OCI-LY3 (cell line): ENCODE measurements at regions not wholly inside any gene's neighbourhood (a gene's known extent, or its start where the extent isn't known, plus 50 kb on each side); places are given as distances from the start of the nearest gene placed in this dataset.

Source experiments
- H2AFZ ChIP-seq: fragments of 200-600, 300-600 bp; shearing (Covaris generic); 2 replicates; pipeline ENCODE4 v1.6.0; 2014; ENCODE audit warnings: antibody characterized with exemption, low read depth, low read length
- H3K27ac ChIP-seq: fragments of 200-600, 300-600 bp; sonication (generic); 2 replicates; pipeline ENCODE4 v1.5.1; 2014; ENCODE audit warnings: mild to moderate bottlenecking, low read length, moderate library complexity, mixed read lengths
- H3K27me3 ChIP-seq: fragments of 200-600, 300-600 bp; sonication (generic); 2 replicates; pipeline ENCODE4 v1.6.1; 2014; ENCODE audit warnings: low read depth, low read length, mixed read lengths
- H3K36me3 ChIP-seq: fragments of 200-600, 300-600 bp; sonication (generic); replicated peaks from 2 replicates; pipeline ENCODE3; 2014; ENCODE audit warnings: low read depth, low read length, mixed read lengths
- H3K4me1 ChIP-seq: fragments of 300-600, 200-600 bp; sonication (generic); 2 replicates; pipeline ENCODE4 v1.6.1; 2014; ENCODE audit warnings: low read length, mixed read lengths
- H3K4me2 ChIP-seq: fragments of 200-600, 300-600 bp; sonication (generic); 2 replicates; pipeline ENCODE4 v1.6.1; 2014; ENCODE audit warnings: low read length, mixed read lengths
- H3K4me3 ChIP-seq: fragments of 300-600, 200-600 bp; sonication (generic); 2 replicates; pipeline ENCODE4 v1.5.1; 2014; ENCODE audit warnings: antibody characterized with exemption, mild to moderate bottlenecking, low read length, moderate library complexity
- H3K79me2 ChIP-seq: fragments of 300-600, 200-600 bp; shearing (Covaris generic); 2 replicates; pipeline ENCODE4 v1.6.1; 2014; ENCODE audit warnings: mild to moderate bottlenecking, low read length, mixed read lengths
- H3K9ac ChIP-seq: fragments of 300-600, 200-600 bp; shearing (Covaris generic); 2 replicates; pipeline ENCODE4 v1.6.0; 2014; ENCODE audit warnings: mild to moderate bottlenecking, low read length, moderate library complexity
- H3K9me3 ChIP-seq: fragments of 200-600, 300-600 bp; shearing (Covaris generic); 2 replicates; pipeline ENCODE4 v1.6.1; 2014; ENCODE audit warnings: low read length, mixed read lengths; ENCODE audit not compliant: insufficient read depth
- H4K20me1 ChIP-seq: fragments of 200-600, 300-600 bp; sonication (generic); 2 replicates; pipeline ENCODE4 v1.6.1; 2016; ENCODE audit warnings: low read length, mixed read lengths; ENCODE audit not compliant: insufficient read depth
- EZH2phosphoT487 ChIP-seq: fragments of 200-600 bp; shearing (Covaris generic); IDR thresholded peaks from 2 replicates; pipeline ENCODE4 v1.6.1; 2018; ENCODE audit warnings: antibody characterized with exemption, mixed run types, low read depth
- TF ChIP-seq, protein P1 (sequence below): fragments of 200-600, 300-600 bp; sonication (generic); IDR thresholded peaks from 2 replicates; pipeline ENCODE4 v1.5.1; 2014; ENCODE audit warnings: antibody characterized with exemption, low read length, low read depth

DNA sequence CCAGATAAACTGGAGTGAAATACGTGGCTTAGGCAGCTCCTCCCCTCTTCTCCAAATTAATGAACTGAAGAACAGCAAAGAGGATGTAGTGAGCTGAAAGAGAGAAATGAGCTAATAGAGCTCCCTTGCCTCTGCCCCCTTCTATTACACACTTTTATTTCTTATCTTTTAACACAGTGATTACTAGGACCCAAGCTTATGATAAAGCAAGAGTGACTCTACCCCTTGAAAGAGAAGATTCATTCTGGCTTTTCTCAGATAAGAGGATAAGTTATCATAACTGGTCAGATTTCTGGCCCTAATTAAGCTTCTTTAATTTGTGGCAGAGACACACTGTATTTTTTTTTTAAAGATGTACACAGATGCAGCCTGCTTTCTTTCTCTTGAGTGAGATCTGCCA is 102.2 kb downstream of the MSTN start:
- no peaks in the 10 kb centered on the region for H3K36me3 ChIP-seq
- TF ChIP-seq, protein P1, sequence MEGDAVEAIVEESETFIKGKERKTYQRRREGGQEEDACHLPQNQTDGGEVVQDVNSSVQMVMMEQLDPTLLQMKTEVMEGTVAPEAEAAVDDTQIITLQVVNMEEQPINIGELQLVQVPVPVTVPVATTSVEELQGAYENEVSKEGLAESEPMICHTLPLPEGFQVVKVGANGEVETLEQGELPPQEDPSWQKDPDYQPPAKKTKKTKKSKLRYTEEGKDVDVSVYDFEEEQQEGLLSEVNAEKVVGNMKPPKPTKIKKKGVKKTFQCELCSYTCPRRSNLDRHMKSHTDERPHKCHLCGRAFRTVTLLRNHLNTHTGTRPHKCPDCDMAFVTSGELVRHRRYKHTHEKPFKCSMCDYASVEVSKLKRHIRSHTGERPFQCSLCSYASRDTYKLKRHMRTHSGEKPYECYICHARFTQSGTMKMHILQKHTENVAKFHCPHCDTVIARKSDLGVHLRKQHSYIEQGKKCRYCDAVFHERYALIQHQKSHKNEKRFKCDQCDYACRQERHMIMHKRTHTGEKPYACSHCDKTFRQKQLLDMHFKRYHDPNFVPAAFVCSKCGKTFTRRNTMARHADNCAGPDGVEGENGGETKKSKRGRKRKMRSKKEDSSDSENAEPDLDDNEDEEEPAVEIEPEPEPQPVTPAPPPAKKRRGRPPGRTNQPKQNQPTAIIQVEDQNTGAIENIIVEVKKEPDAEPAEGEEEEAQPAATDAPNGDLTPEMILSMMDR, result no peak
- no peak for TF ChIP-seq EZH2phosphoT487
- no peaks in the 10 kb centered on the region for H3K79me2 ChIP-seq
- no peak overlapping the region for H3K27ac ChIP-seq
- no peak overlapping the region for H3K4me3 ChIP-seq
- H3K27me3 ChIP-seq, result no peaks in the 10 kb centered on the region
- no peak overlapping the region for H3K9ac ChIP-seq
- H3K9me3 ChIP-seq, result no peaks in the 10 kb centered on the region
- H3K4me2 ChIP-seq, result no peak overlapping the region; the same call in 1 of the 2 replicates
- H3K4me1 ChIP-seq, result peaks cover 9% of the 10 kb centered on the region
- H4K20me1 ChIP-seq, result no peaks in the 10 kb centered on the region
- H2AFZ ChIP-seq, result 0 out of 2 replicates have a peak overlapping the region, but pooled peaks have one; percentile 47

DNA sequence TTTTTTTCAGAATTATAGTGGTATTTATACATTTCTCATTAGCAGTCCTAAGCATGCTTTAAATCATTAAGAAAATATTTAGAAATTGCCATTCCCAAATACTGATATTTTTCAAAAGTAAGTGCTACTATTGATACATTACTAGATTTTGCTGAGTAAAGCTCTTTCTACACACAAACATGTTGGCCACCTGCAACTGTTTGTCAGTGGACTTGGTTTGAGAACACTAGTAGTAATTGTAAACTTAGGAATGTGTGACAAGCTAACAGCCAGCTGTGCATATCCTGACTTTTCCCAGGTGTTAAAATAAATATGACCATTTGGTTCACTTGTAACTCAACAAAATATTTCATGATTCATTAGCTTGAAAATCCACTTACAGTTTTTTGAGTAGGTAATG is 103.1 kb downstream of the MSTN start:
- Histone ChIP-seq H3K9me3 (no peaks in the 10 kb centered on the region), H3K27ac (no peak overlapping the region), H3K4me1 (peaks cover 13% of the 10 kb centered on the region), H3K4me2 (no peak overlapping the region), H4K20me1 (no peaks in the 10 kb centered on the region), H3K27me3 (no peaks in the 10 kb centered on the region), H2AFZ (no peak overlapping the region), H3K36me3 (no peaks in the 10 kb centered on the region), H3K79me2 (no peaks in the 10 kb centered on the region), H3K9ac (no peak overlapping the region), H3K4me3 (no peak overlapping the region)
- TF ChIP-seq, protein P1, result no peak
- TF ChIP-seq EZH2phosphoT487, result no peak

DNA sequence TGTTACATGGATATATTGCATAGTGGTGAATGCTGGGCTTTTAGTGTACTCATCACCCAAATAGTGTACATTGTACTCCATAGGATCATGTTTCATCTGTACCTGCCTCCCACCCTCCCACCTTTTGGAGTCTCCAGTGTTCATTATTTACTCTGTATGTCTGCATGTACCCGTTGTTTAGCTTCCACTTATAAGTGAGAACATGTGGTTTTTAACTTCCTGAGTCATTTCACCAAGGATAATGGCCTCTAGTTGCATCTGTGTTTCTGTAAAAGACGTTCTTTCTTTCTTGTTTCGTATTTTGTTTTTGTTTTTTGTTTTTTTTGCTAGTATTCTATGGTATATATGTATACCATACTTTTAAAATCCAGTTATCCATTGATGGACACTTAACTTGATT is 107.5 kb downstream of the MSTN start:
- Histone ChIP-seq H4K20me1 (no peaks in the 10 kb centered on the region), H3K4me1 (peaks cover 34% of the 10 kb centered on the region), H3K9me3 (no peaks in the 10 kb centered on the region), H3K27ac (no peak overlapping the region), H2AFZ (no peak overlapping the region), H3K9ac (no peak overlapping the region), H3K27me3 (no peaks in the 10 kb centered on the region), H3K36me3 (no peaks in the 10 kb centered on the region), H3K4me3 (no peak overlapping the region), H3K4me2 (no peak overlapping the region), H3K79me2 (no peaks in the 10 kb centered on the region)
- TF ChIP-seq EZH2phosphoT487, result no peak
- TF ChIP-seq, protein P1, result no peak

DNA sequence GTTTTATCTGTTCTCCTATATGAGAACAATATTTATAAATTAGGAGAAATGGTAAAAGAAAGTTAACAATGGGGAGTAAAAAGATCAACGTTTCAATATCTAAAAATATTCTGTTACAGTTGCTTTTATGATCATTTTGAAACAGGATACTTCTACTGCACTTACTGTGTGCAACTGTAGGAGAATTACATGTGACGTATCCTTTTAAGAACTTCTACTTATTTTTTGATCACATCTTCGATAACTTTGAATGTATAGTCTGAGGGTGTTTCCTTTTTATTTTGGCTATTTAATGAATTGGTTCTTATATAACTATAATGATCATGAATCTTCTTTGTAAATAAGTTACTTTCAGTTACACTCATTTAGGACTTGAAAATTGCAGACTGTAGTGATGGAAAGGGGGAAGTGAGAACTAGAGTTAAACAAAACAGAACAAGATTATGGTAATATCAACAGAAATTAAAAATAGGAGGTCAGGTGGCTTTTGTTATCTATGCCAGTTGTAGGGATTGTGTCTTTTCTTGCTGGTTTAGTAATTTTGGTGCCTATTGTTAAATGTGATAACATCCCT is 109.9 kb downstream of the MSTN start:
- Histone ChIP-seq H3K27me3 (no peaks in the 10 kb centered on the region), H3K36me3 (no peaks in the 10 kb centered on the region), H3K4me2 (peak overlapping the region; percentile 63), H4K20me1 (no peaks in the 10 kb centered on the region), H3K9me3 (no peaks in the 10 kb centered on the region), H2AFZ (no peak overlapping the region), H3K4me1 (peaks cover 32% of the 10 kb centered on the region), H3K27ac (peak overlapping the region; percentile 62), H3K9ac (no peak overlapping the region), H3K79me2 (no peaks in the 10 kb centered on the region), H3K4me3 (peak overlapping the region; percentile 48)
- TF ChIP-seq EZH2phosphoT487, result no peak
- TF ChIP-seq, protein P1, result no peak
